ENCODE measurements at regions not wholly inside any gene's neighbourhood (a gene's known extent, or its start where the extent isn't known, plus 50 kb on each side); places are given as distances from the start of the nearest gene placed in this dataset.
"Not testable (repeated sequence)": the region's sequence is repeated elsewhere in the genome, so short reads cannot be mapped to it uniquely, and the experiment has no call there.

DNA sequence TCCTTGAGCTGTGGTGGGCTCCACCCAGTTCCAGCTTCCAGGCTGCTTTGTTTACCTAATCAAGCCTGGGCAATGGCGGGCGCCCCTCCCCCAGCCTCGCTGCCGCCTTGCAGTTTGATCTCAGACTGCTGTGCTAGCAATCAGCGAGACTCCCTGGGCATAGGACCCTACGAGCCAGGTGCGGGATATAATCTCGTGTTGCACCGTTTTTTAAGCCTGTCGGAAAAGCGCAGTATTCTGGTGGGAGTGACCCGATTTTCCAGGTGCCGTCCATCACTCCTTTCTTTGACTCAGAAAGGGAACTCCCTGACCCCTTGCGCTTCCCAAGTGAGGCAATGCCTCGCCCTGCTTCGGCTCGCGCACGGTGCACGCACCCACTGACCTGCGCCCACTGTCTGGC lies 133.0 kb upstream of the TCF4 start:
- not testable (repeated sequence) for TF ChIP-seq RCOR1 (conservative IDR thresholded peaks at IDR 0.05; ENCODE audit: low read depth, low read length); CTCF (IDR thresholded peaks at IDR 0.05 in 2 of 3, conservative IDR thresholded peaks at IDR 0.05 in 1 of 3; ENCODE audit: control insufficient read depth in 2 of 3, extremely low read depth in 1 of 3, insufficient read depth in 1 of 3, low read depth in 3 of 3, low read length in 3 of 3)
- TF ChIP-seq, protein P1, sequence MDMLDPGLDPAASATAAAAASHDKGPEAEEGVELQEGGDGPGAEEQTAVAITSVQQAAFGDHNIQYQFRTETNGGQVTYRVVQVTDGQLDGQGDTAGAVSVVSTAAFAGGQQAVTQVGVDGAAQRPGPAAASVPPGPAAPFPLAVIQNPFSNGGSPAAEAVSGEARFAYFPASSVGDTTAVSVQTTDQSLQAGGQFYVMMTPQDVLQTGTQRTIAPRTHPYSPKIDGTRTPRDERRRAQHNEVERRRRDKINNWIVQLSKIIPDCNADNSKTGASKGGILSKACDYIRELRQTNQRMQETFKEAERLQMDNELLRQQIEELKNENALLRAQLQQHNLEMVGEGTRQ (IDR thresholded peaks at IDR 0.05; ENCODE audit: borderline replicate concordance, low read depth, low read length): not testable (repeated sequence)
